A549 (cell line): ENCODE measurements at regions not wholly inside any gene's neighbourhood (a gene's known extent, or its start where the extent isn't known, plus 50 kb on each side); places are given as distances from the start of the nearest gene placed in this dataset.

Experiments used
- ATAC-seq, 2 experiments: fragments of 200-7000 bp in 1 of 2; fragments of >200 bp in 1 of 2; cut with Nextera tagmentation in 1 of 2; cut with Tn5 transposase in 1 of 2; 3 replicates each; pipeline versions ENCODE4 v1.8.0 to v1.9.1; 2018 to 2020; ENCODE audit warnings: mild to moderate bottlenecking in 1 of 2, moderate library complexity in 1 of 2
- CTCF ChIA-PET: fragments of 300-600 bp; sonication (Branson Sonifier 250); formaldehyde crosslinking; extraction: SDS; loops from one replicate; lab custom pipeline; 2021; ENCODE audit warnings: antibody characterized with exemption, inconsistent platforms; lab: Yijun Ruan, JAX
- POLR2A ChIA-PET: fragments of 350-600 bp; formaldehyde crosslinking; extraction: SDS; loops from one replicate; lab custom pipeline; 2021; ENCODE audit warnings: antibody characterized with exemption, inconsistent platforms; lab: Yijun Ruan, JAX
- DNase-seq, 2 experiments: peaks; one replicate each; pipeline versions ENCODE4 v3.0.0 to v3.0.0-alpha.2; 2011 to 2016; ENCODE audit warnings: low read depth in 1 of 2, low spot score in 1 of 2
- FAIRE-seq: peaks from 2 replicates; lab custom pipeline; 2011; peaks lifted over from hg19 to GRCh38; lab: Jason Lieb, UNC
- H3K27ac ChIP-seq, 2 experiments: fragments of >200 bp; sonication (Bioruptor Twin); formaldehyde crosslinking; 3 replicates each; pipeline ENCODE4 v1.5.1; 2016 to 2017
- H3K4me1 ChIP-seq: fragments of >200 bp; sonication (Bioruptor Twin); formaldehyde crosslinking; 3 replicates; pipeline ENCODE4 v1.6.1; 2016
- H3K4me2 ChIP-seq: fragments of >200 bp; sonication (Bioruptor Twin); formaldehyde crosslinking; 3 replicates; pipeline ENCODE4 v1.6.1; 2016
- H3K4me3 ChIP-seq: fragments of >200 bp; sonication (Bioruptor Twin); formaldehyde crosslinking; 3 replicates; pipeline ENCODE4 v1.5.1; 2016
- H3K9me3 ChIP-seq: fragments of >200 bp; sonication (Bioruptor Twin); formaldehyde crosslinking; 3 replicates; pipeline ENCODE4 v1.6.1; 2016
- BCL3 ChIP-seq: fragments of >200 bp; sonication (Bioruptor Twin); formaldehyde crosslinking; IDR thresholded peaks from 3 replicates; pipeline ENCODE4 v1.6.1; 2016
- CBX2 ChIP-seq: fragments of 200-600 bp; sonication (generic); IDR thresholded peaks from 2 replicates; pipeline ENCODE4 v1.6.1; 2016; ENCODE audit warnings: low read depth, mild to moderate bottlenecking, borderline replicate concordance
- CBX8 ChIP-seq: fragments of 200-600 bp; sonication (generic); IDR thresholded peaks from 2 replicates; pipeline ENCODE4 v1.6.1; 2016
- CEBPB ChIP-seq, 2 experiments: fragments of >200 bp in 1 of 2; sonication (Bioruptor Twin) in 1 of 2; formaldehyde crosslinking in 1 of 2; IDR thresholded peaks; 2 replicates each; pipeline ENCODE4 v1.6.1; 2012 to 2016
- CHD2 ChIP-seq: fragments of 150-350 bp; IDR thresholded peaks from 2 replicates; pipeline ENCODE4 v1.6.1; 2014; ENCODE audit warnings: low read length; ENCODE audit not compliant: partially characterized antibody
- E2F6 ChIP-seq: IDR thresholded peaks from 2 replicates; pipeline ENCODE4 v1.6.1; 2012; ENCODE audit warnings: low read depth, borderline replicate concordance
- EHF ChIP-seq: fragments of 250-450 bp; sonication (Bioruptor Pico); IDR thresholded peaks from 2 replicates; pipeline ENCODE4 v1.5.0; 2020; ENCODE audit warnings: mild to moderate bottlenecking
- EHMT2 ChIP-seq: fragments of 200-600 bp; sonication (generic); IDR thresholded peaks from 2 replicates; pipeline ENCODE4 v1.6.1; 2016; ENCODE audit warnings: antibody characterized with exemption, low read depth, mild to moderate bottlenecking, moderate library complexity
- ELK1 ChIP-seq: fragments of 150-350 bp; IDR thresholded peaks from 2 replicates; pipeline ENCODE4 v1.6.1; 2014; ENCODE audit warnings: low read depth, mild to moderate bottlenecking, low read length
- ESRRA ChIP-seq: fragments of 150-350 bp; IDR thresholded peaks from 2 replicates; pipeline ENCODE4 v1.6.1; 2014; ENCODE audit warnings: mild to moderate bottlenecking, low read length, borderline replicate concordance
- FOXS1 ChIP-seq: fragments of 250-450 bp; sonication (Bioruptor Pico); IDR thresholded peaks from 2 replicates; pipeline ENCODE4 v1.5.0; 2020; ENCODE audit warnings: mild to moderate bottlenecking, moderate library complexity
- HES2 ChIP-seq: fragments of >200 bp; sonication (Bioruptor Twin); formaldehyde crosslinking; IDR thresholded peaks from 2 replicates; pipeline ENCODE4 v1.6.1; 2016
- HOXB13 ChIP-seq: fragments of 250-450 bp; sonication (Bioruptor Pico); IDR thresholded peaks from 2 replicates; pipeline ENCODE4 v1.5.0; 2020; ENCODE audit warnings: low read depth, mild to moderate bottlenecking, moderate library complexity
- JUNB ChIP-seq: fragments of >200 bp; sonication (Bioruptor Twin); formaldehyde crosslinking; IDR thresholded peaks from 2 replicates; pipeline ENCODE4 v1.6.1; 2016
- KDM5A ChIP-seq: fragments of 200-600 bp; sonication (generic); IDR thresholded peaks from 2 replicates; pipeline ENCODE4 v1.6.1; 2016; ENCODE audit warnings: antibody characterized with exemption, mild to moderate bottlenecking
- MAZ ChIP-seq: fragments of 150-350 bp; IDR thresholded peaks from 2 replicates; pipeline ENCODE4 v1.6.1; 2014; ENCODE audit warnings: antibody characterized with exemption, low read depth, low read length, borderline replicate concordance
- PHF8 ChIP-seq: fragments of 200-600 bp; sonication (generic); IDR thresholded peaks from 2 replicates; pipeline ENCODE4 v1.6.1; 2016; ENCODE audit warnings: low read depth, mild to moderate bottlenecking, antibody characterized with exemption, moderate library complexity, borderline replicate concordance
- POLR2A ChIP-seq: IDR thresholded peaks from 2 replicates; pipeline ENCODE4 v1.6.1; 2012; ENCODE audit warnings: mild to moderate bottlenecking, low read length
- RFX5 ChIP-seq: fragments of 450-650 bp; IDR thresholded peaks from 2 replicates; pipeline ENCODE4 v1.7.1; 2014; ENCODE audit warnings: antibody characterized with exemption, mild to moderate bottlenecking, moderate library complexity
- RNF2 ChIP-seq: fragments of 200-600 bp; sonication (generic); IDR thresholded peaks from 2 replicates; pipeline ENCODE4 v1.6.1; 2016; ENCODE audit warnings: low read depth, mild to moderate bottlenecking, antibody characterized with exemption, moderate library complexity, borderline replicate concordance
- TP53 ChIP-seq: fragments of 250-450 bp; sonication (Bioruptor Pico); IDR thresholded peaks from 2 replicates; pipeline ENCODE4 v1.5.0; 2021; ENCODE audit warnings: mild to moderate bottlenecking, moderate library complexity
- ZFP36 ChIP-seq: fragments of 450-650 bp; IDR thresholded peaks from 2 replicates; pipeline ENCODE4 v1.6.1; 2014; ENCODE audit warnings: borderline replicate concordance; ENCODE audit not compliant: partially characterized antibody
- ZNF302 ChIP-seq: fragments of 250-450 bp; sonication (Bioruptor Pico); IDR thresholded peaks from 2 replicates; pipeline ENCODE4 v1.9.0; 2021; ENCODE audit warnings: inconsistent platforms, mild to moderate bottlenecking, moderate library complexity
- WGBS: methylation state at CpG from one replicate; pipeline ENCODE4 v1.1.6; 2017; ENCODE audit errors: missing lambda C conversion rate; 5-methylcytosine and 5-hydroxymethylcytosine counted together

GRCh38 chr7:73974101-73974947 lies 53.6 kb upstream of the ELN start:
- Histone ChIP-seq H3K4me1 (peaks cover 19% of the 10 kb centered on the region), H3K9me3 (no peaks in the 10 kb centered on the region), H3K27ac (peak overlapping the region in 1 of 2 experiments; percentile 48; a peak in 1 of 6 replicates), H3K4me2 (no peak overlapping the region), H3K4me3 (no peak overlapping the region)
- WGBS: 84% methylated on average over 22 of the region's 23 CpGs
- CTCF ChIA-PET: interaction anchor here (1.2 to 4.1 kb wide), 4 partner anchors 11 to 52 kb away, joined by 3 to 14 read pairs (median 4); no protein-coding TSS in a partner anchor
- FAIRE-seq (no peak), ATAC-seq (no peak), DNase-seq (no peak)
- TF ChIP-seq CBX8 (no peak), RNF2 (no peak), HOXB13 (CRISPR knock-in tag) (no peak), MAZ (no peak), TP53 (CRISPR knock-in tag) (no peak), FOXS1 (CRISPR knock-in tag) (no peak), EHF (CRISPR knock-in tag) (no peak), ELK1 (no peak), BCL3 (no peak), KDM5A (no peak), ESRRA (no peak), CEBPB (IDR thresholded peaks at IDR 0.05) (no peak), JUNB (no peak), POLR2A (no peak), PHF8 (no peak), CHD2 (no peak), ZFP36 (no peak)
- POLR2A ChIA-PET: no interaction called here

- CTCF ChIA-PET: interaction anchor here (0.6 to 4.1 kb wide), 8 partner anchors 12 to 241 kb away, joined by 3 to 14 read pairs (median 4); no protein-coding TSS in a partner anchor
- POLR2A ChIA-PET: no interaction called here
Observed at GRCh38 chr7:73974948-73975926, 52.7 kb upstream of the ELN start.

More at GRCh38 chr7:73974948-73975926, 52.7 kb upstream of the ELN start:
- no peaks in the 10 kb centered on the region for H3K9me3 ChIP-seq
- TF ChIP-seq CBX2 (no peak), ZNF302 (CRISPR knock-in tag) (no peak), EHMT2 (no peak), RFX5 (no peak), ZFP36 (no peak), HES2 (no peak), E2F6 (no peak)
- no peak for FAIRE-seq
- no peak overlapping the region for H3K4me3 ChIP-seq
- no peak for ATAC-seq
- peak overlapping the region in 1 of 2 experiments; percentile 48; a peak in 1 of 6 replicates for H3K27ac ChIP-seq
- H3K4me2 ChIP-seq: no peak overlapping the region
- DNase-seq: no peak
- 83% methylated on average over 29 of the region's 30 CpGs for WGBS
- peaks cover 22% of the 10 kb centered on the region for H3K4me1 ChIP-seq
